ENCODE measurements at regions not wholly inside any gene's neighbourhood (a gene's known extent, or its start where the extent isn't known, plus 50 kb on each side); places are given as distances from the start of the nearest gene placed in this dataset.
"Not testable (repeated sequence)": the region's sequence is repeated elsewhere in the genome, so short reads cannot be mapped to it uniquely, and the experiment has no call there.

DNA sequence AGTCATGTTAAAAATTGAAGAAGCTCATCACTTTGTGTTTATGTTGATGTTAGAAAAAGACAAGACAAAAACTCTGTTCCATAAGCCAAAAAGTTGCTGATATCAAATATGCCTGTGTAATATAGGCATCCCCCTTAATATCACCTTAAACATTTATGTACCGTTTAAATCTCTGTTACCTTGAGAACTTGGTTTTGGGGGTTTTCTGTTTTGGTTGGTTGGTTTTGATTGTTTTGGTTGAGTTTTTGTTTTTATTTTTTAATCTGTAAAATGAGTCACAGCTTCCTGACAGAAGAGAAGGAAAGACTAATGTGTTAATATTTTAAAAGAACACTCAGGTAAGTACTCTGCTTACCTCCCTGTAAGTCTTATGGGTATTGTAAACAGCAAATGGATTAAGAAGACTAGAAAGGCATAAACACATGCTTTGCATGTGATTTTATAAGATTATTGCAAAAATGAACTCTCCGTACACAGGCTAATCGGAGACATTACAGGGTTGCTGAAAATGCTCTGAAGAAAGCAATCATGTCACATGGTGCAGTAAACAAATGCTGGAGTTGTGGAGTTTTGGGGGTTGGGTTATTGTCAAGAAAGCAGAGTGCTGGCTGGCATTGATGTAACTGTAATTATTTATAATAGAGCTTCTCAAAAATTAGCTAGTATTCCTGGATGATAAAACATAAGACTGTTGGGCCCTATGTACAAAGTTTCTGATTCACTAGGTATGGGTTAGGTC lies 69.5 kb upstream of the MBNL1 start:
- peak; percentile 57 for DNase-seq

DNA sequence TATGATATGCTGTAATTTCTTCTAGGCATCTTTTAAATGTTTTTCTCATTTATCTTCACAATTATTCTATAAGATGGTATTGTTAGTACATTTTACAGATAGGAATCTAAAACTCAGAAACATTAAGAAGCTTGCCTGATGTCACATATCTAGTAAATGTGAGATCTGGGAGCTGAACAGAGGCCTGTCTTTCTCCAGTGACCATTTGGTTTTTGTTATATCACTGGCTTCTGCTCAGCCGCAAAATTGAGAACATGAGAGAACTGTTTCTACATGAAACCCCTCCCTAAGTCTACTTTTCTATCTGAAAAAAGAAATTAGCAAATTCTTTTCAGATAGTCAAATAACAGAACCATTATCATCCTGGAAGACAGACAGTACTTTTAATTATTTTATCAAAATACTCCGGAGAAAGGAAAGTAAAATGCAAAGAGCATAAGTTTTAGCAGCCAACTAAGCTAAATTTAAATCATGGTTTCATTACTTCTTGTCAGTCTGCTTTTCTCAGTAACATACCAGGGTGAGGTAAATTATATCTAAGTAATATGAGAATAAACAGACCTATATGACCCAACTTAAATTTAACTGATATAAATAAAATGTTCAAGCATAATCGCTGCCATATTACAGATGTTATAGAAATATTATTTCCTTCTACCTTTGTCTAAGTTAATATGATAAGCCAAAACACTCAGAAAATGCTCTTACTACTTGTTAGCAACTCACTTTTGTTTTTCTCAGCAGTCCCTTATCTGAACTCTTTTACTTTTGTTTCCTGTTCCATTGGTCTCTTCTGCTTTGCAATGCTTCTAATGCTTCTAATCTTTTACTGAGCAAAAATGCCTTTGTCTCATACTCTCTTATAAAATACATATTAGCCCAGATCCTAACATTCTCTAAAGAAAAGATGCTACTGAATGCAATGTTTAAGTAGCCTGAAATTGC lies 68.0 kb upstream of the MBNL1 start:
- no peak for DNase-seq

DNA sequence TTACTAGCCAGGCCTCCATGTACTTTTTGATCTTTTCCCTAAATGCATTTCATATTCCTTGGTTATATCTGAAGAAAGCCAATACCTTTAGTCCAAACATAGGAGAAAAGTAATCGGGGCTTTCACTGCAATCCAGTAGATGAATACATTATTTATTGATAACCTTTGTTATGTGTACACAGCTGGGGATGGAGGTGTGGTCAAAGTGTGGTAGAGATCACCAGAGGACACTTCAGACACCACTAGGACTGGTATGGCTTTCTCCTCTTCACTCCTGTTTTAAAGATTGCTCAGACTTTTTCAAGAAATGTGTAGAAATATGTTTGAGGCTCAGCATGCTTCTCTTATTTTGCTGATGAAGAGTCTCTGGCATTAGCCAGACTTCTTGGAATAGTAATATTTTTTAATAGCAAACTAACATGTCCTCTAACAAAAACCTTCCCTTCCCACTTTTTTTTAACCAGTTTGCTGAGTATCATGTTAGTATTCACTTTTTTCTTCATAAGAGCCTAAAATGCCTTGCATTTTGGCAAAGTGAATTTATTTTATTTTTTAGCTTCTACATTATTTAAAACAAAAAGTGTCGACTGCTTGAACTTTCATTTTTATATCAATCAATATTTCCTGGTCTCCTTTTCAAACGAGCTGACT lies 65.6 kb upstream of the MBNL1 start:
- DNase-seq: no peak

DNA sequence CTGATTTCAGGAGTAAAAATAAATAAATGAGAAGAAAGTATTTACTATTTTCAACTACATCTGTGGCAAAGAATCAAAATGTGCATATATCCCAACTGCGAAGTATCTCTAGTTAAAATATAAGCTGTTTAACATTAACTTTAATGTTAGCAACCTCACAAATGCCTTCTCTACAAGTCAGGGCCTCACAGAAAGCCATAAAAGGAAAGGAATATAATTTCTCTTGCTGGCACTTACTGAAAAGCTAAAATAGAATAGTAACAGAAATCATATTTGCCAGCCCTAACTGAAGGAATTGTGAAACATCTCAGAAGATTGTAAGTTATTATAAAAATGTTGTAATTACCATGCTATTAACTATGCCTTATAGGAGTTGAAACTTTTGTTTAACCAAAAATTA lies 65.1 kb upstream of the MBNL1 start:
- no peak for DNase-seq

DNA sequence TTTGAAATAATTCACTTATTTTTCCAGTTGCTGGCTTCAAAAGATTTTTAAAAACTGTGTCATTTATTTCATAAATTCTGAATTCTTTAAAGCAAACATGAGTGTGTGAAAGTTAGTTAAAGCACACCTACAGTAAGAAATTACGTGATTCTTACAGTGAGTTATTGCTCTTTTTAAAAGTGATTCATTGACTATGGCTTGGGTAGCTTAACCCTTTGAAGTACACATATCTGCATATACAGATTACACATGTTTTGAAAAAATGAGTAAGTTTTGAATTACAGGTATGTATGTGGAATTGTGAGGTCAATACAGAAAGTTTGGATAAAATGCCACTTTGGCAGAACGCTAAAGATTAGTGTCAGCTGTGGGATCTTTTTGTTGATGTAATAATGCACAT lies 64.5 kb upstream of the MBNL1 start:
- DNase-seq: no peak

DNA sequence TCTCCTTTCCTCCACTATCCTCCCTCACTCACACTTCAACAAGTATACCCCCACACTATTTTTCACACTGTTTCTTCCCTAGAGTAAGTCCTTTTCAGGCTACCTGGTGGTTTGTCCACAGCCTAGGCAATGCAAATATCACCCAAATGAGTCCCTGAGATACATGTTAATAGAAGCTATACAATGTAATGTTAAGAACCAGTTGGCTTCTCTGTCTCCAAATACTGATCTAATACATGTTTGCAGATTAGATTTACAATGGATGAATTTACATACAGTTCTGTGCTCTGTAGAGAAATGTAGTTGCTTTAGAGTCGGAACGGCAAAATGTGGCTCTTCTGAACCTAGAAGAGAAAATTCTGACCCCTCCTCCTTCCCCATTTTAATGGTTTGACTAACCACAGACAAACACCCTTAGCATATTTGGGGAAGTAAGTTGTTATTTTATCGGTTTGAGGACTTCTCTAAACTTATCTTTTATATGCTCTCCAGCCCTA lies 63.6 kb upstream of the MBNL1 start:
- DNase-seq: peak; percentile 48

DNA sequence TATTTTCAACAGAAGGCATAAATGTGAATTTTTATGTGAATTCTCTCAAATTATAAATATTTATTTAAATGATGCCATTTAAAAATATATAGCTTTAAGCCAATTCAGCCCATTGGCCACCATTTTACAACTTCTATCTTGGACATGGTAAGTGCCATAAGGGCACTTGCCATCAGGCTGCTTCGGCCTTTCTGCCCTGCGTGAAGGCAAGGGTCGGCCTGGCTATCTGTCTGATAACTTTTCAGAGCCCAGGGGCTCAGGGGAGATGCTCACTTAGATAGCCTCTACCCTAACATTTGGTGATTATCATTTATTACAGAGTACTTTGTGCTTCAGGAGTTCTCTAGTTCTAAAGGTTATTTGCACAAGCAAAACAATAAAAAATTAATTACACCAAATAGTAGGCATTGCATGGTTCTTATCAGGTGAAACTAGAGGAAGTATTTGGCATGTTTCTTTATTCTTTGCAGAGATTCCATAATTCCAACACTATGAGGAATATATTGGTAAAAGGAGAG lies 62.4 kb upstream of the MBNL1 start:
- DNase-seq: no peak

DNA sequence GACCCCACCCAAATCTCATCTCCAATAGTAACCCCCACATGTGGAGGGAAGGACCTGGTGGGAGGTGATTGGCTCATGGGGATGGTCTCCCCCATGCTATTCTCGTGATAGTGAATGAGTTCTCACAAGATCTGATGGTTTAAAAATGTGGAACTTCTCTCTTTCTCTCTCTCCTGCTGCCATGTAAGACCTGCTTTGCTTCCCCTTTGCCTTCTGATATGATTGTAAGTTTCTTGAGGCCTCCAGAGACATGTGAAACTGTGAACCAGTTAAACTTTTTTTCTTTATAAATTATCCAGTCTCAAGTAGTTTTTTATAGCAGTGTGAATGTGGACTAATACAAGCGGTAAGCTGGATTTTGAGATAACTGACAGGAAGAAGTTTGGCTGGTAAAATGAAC lies 60.3 kb upstream of the MBNL1 start:
- DNase-seq: no peak

DNA sequence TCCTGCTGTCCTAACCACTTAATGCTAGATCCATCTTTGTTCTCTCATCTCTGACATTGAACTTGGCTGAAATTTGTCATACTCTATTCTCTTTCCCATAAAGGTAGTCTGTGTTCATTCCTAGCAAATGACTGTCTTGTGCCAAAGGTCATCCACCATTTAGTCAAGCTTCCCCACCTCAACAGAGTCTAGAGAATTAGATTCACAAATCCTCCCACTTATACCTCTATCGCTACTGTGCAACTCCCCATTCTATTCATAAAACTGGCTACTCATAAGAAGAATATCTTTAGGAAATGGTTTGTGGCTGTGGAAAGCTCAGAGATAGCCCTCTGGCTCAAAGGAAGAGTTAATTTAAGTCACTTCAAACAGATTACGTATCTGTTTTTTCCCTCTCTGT lies 59.7 kb upstream of the MBNL1 start:
- DNase-seq: peak; percentile 61

DNA sequence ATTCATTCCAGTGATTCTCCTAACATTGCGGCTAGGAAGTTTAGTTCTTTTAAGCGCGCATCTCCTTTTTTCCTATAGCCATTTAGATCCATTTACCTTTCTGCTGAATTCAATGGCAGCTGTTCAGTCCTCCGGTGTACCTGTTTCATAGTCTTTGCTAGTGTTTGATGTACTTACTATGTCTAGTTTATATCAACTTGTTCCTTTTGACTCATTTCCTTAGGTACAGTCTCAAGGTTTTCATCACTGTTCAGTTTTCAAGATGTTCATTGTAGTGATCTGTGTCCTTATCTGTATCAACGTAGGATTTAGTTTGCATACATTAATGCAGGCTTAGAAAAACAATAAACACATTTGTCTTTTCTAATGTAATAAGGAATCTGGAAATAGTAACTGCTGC lies 59.0 kb upstream of the MBNL1 start:
- DNase-seq: peak; percentile 49

DNA sequence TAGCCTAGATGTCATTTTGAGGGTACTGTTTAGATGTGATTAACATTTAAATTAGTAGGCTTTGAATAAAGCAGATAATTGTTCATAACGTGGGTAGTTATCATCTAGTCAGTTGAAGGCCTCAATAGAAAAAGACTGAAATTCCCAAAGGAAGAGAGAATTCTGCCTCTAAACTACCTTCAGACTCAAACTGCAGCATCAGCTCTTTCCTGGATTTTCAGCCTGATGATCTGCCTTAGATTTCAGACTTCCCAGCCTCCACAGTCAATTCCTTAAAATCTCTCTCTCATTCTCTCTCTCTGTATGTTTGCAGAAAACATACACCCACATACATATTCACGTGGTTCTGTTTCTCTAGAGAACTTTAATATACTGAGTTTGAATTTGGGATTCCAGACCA lies 58.0 kb upstream of the MBNL1 start:
- DNase-seq: no peak

DNA sequence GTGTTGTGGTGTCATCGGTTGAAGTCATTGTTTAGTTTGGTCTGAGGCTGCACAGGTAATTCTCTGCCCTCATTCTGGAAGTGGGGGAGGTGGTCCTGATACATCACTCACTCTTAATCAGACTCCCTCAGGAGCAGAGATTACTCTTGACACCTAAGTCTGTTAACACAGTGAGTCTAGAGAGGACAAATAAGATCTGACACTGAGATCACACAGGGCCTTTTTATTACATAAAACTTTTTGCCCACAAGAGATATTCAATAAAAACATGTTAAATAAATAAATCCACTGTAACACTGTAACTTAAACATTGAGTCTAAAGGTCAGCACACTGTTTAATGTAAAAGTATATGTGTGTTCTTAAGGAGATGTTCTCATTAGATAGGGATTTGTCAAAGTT lies 57.1 kb upstream of the MBNL1 start:
- no peak for DNase-seq

DNA sequence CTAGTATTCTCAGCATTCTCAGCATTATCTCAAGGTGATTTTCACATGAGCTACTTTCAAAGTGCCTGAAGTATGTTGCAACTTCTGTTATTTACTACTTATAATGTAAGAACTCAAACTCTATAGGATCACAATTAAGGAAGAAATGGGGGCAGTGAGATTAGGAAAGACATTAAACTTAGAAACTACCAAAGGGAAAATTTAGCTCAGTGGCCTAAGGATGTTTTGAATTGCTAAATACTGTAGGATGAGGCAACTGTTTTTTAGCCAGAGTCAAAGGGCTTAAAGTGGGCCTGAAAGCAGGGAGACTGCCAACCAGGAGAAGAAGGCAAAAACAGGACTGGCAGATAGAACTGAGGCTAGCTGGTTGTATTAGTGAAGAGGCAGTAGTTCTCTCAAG lies 55.5 kb upstream of the MBNL1 start:
- no peak for DNase-seq

DNA sequence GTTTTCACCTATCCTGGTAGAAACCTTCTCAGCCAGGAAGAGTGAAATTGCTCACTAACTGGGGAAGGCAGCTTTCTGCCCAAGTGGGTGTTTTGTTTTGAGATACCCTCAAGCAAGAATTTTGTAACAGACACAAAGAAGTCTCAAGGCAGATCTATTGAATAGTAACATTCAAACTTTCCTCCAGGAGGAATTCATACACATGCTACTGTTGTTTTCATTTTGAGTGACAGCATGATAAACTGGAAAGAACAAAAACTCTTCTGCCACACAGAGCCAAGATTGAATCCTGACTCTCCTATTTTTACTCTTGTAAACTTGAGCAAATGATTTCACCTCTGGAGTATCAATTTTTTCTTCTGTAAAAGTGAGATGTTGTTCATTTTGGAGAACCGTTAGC lies 54.8 kb upstream of the MBNL1 start:
- DNase-seq: no peak

DNA sequence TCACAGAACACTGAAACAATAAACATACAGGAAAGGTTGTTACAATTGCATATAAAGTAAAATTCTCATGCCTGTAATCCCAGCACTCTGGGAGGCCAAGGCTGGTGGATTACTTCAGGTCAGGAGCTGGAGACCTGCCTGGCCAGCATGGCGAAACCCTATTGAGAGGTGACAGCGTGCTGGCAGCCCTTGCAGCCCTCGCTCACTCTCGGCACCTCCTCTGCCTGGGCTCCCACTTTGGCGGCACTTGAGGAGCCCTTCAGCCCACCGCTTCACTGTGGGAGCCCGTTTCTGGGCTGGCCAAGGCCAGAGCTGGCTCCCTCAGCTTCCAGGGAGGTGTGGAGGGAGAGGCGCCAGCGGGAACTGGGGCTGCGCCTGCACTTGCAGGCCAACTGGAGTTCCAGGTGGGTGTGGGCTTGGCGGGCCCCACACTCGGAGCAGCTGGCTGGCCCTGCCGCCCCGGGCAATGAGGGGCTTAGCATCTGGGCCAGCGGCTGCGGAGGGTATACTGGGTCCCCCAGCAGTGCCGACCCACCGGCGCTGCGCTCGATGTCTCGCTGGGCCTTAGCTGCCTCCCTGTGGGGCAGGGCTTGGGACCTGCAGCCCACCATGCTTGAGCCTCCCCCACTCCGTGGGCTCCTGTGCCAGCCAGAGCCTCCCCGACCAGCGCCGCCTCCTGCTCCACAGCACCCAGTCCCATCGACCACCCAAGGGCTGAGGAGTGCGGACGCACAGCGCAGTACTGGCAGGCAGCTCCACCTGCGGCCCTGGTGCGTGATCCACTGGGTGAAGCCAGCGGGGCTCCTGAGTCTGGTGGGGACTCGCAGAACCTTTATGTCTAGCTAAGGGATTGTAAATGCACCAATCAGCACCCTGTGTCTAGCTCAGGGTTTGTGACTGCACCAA lies 51.5 kb upstream of the MBNL1 start:
- DNase-seq: not testable (repeated sequence)

DNA sequence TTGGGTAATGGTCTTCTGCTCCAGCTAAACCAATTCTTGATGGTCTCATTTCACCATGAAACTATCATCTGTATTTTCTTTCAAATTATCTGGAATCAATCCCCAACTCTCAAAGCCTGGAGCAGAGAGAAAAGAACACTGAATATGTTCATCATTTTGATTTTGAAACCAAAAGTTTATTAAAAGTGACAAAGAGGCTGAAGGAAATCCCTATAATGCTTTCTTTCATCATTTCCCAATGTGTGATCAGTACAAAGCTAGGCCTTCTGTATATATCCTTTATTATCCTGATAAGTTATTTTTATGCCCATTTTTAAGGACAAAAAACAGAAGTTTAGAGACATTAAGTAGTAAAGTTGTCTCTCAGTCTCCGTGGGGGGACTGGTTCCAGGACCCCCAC lies 50.1 kb upstream of the MBNL1 start:
- DNase-seq: no peak

Measured in activated CD4-positive, alpha-beta T cell treated with anti-CD3 and anti-CD28 coated beads, Interleukin-2, amount 50 U/mL, for 16 hours (primary cell).